Dermis microvascular lymphatic vessel endothelial cell (primary cell): ENCODE measurements at regions not wholly inside any gene's neighbourhood (a gene's known extent, or its start where the extent isn't known, plus 50 kb on each side); places are given as distances from the start of the nearest gene placed in this dataset.

Experiments used
- DNase-seq, 2 donors: peaks; one replicate each; pipeline versions ENCODE4 v3.0.0 to v3.0.0-alpha.2; 2010; ENCODE audit warnings: low read depth in 2 of 2

DNA sequence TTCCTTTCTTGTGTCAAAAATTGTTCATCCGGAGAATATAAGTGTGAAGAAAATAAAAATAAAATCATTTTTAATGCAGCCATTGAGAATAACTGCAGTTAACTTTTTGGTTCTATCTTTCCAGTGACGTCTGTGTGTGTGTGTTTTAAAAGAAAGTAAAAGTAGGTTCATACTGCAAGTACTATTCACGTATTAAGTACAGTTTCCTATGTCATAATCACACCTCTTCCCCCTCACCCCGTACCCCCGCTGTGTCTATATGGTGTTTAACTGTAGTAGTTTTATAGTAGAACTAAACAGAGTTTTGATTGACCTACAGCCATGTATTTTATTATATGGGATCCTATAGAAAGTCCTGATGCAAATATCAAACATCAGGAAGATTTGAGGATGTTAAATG lies 78.5 kb upstream of the CLCN4 start:
- no peak for DNase-seq

DNA sequence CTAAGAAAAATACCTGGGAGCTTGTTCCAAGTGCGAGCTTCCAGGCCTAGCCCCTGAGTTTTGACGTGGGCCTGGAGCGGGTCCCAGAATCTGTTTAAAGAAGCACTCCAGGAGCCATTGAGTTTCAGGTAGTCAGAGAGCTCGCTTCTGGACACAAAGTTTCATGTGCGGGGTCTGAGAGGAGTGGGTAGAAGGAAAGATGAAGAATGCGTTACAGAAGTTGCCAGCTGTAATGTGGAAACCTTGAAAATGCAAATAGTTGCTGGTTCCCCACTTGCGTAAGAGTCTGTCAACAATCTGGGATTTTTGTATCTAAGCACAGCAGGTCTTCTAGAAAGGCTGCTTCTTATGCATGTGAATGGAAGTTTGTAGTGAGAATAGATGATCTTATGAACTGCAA lies 77.5 kb upstream of the CLCN4 start:
- no peak for DNase-seq

- peak in 1 of 2 donors; percentile 6 for DNase-seq
Measured at GRCh38 chrX:10083809-10084208, 73.0 kb upstream of the CLCN4 start.

GRCh38 chrX:10085223-10085622 lies 71.6 kb upstream of the CLCN4 start:
- DNase-seq = peak; percentile 43 to 68

DNA sequence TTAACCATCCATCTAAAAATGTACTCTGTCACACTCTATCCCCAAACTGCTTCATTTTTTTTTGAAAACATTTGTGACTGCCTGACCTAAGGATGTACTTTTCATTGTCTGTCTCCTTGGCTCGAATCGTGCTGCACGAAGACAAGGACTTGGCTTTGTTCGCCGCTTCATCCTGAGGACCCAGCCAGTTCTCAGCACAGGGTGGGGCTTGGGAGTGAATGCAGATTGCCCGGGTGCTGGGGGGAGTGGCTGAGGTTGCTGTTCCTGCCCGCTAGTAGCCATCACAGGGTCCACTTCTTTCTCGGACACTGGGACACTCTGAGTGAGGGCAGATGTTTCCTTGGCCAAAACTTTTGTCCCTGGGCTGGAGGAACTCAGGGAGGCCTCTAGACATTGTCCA lies 70.1 kb upstream of the CLCN4 start:
- no peak for DNase-seq

- no peak for DNase-seq
Measured at GRCh38 chrX:10087391-10087790, 69.4 kb upstream of the CLCN4 start.

DNA sequence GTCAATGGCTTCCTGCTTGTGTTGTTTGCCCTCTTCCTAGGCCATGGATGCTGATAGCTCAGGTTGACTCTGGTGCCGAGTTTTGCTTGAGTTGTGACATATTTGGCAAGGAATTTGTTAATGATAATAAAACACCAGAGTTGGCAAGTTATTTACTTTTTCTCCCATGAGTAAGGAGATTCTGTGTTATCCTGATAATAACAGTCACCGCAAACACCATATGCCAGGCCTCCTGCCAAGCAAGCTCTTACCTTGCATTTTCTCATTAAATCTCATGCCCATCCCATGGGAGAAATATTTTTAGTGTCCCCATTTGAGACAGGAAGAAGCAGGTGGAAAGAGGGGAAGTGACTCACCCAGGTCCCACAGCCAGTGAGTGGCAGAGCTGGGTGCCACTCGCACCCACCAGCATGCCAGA lies 67.4 kb upstream of the CLCN4 start:
- peak in 1 of 2 donors; percentile 32 for DNase-seq

DNA sequence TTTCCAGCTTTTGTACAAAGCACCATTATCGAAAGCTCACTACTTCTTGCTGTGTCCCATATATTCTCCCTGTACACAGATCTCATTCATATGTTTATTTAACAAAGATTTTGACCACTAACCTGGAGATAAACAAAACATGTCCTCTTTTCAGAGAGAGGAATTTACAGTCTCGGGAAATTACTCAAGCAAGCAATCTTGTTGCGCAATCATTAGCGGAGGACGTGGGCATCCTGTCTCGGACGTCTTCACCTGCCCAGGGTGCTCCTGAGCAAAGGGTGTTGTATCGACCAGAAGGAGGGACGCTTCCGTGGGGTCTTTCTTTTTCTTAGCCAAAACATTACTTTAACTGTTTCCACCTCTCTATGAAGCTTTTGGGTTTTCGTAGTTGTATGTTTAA lies 66.5 kb upstream of the CLCN4 start:
- DNase-seq = no peak

DNA sequence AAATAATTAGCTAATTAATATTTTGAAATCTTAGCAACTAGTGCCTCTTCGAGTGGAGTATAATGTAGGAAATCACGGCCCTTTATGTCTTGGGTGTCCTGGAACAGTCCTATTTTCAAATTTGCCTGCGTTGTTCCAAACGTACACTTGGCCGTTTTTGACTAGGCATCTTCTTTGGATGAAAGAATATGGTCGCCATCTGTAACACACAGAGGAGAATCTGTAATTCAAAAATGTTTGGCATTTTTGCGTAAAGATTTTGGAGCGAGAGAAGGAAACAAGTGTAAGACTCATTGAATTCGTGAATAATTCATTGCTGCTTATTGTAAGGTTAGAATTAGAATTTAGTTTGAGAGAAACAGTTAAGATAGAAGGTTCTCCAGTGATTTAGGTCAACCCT lies 61.5 kb upstream of the CLCN4 start:
- no peak for DNase-seq

GRCh38 chrX:10095698-10096432 lies 60.9 kb upstream of the CLCN4 start:
- no peak for DNase-seq

GRCh38 chrX:10098270-10098713 lies 58.5 kb upstream of the CLCN4 start:
- DNase-seq = no peak

DNA sequence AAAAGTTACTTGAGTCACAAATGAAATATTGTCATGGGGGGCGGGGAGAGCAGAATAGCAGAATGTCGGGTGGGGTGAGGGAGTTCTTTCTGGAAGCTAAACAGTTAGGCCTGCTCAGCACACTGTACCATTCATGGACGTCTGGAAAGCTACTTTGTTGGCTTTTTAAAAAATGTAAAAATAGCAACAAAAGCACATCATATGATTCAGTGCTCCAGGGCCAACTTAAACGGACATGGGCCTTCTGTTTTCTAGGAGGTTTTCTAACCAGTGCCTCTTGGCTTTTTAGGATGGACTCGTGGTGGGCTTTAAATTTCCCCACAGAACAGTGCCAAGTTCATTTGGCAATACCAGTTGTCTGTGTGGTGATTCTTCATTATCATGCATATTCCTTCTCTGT lies 57.4 kb upstream of the CLCN4 start:
- no peak for DNase-seq

DNA sequence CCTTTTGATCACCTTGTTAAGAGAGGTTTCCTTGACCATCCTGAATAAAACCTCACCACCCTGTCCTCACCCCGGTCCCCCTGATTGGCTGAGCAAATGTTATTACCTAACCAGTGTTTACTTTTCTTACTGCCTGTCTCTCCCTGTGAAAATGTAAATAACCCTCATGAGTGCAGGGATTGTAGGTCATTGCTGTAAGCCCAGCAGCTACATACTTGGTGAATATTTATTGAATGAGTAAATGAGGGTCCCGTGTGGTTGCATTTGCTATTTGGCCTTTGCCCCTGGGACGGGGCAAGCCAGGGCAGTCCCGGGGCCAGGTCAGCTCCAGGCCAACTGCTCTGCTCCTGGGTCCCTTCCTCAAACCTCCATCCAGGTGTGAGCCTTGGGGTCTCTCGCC lies 55.5 kb upstream of the CLCN4 start:
- no peak for DNase-seq

DNA sequence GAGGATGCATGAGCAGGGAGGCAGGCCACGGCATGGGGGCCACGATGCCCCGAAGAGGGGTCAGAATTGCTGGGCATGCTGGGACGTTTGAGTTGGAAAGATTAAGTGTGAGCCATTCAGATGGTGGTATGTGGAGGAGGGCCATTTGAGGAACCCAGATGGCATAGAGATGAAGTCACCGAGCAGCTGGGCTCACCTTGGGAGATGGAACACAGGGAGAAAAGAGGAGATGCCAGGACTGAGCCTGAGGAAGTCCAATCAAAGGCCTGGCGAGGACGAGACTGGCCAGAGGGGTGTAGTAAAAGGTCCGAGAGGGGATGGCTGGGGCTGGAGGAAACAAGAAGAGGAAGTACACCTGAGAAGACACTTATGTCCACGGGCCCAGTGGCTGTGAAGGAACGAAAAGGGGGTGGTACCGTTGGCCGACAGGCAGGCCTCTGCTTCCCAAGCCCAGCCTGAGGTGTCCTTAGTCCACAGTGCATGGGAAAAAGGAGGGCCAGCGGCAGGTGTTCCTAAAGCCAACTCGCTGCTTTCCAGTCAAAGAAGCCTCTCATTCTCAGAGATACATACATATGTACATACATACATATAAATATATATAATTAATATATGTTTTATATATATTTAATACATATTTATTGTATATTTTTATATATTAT lies 54.6 kb upstream of the CLCN4 start:
- no peak for DNase-seq

DNA sequence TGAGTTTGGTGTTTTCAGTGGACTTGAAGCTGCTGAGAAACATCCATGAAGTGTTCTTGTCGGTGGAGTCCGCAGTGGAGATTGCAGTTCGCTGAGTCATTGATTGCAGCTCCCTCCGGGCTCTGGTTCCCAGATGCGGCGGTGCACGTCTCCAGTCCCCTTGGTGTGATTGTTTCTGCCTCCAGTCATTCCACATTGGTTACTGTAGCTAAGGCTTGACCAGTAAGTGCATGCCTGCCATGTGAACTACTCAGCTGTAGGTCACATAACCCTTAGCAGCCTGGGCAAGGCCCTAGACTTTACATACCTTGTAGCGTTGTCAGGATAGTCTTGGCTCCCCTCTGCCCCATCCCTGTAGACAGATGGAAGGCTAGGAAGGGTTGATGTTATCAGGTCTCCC lies 53.8 kb upstream of the CLCN4 start:
- DNase-seq = no peak

DNA sequence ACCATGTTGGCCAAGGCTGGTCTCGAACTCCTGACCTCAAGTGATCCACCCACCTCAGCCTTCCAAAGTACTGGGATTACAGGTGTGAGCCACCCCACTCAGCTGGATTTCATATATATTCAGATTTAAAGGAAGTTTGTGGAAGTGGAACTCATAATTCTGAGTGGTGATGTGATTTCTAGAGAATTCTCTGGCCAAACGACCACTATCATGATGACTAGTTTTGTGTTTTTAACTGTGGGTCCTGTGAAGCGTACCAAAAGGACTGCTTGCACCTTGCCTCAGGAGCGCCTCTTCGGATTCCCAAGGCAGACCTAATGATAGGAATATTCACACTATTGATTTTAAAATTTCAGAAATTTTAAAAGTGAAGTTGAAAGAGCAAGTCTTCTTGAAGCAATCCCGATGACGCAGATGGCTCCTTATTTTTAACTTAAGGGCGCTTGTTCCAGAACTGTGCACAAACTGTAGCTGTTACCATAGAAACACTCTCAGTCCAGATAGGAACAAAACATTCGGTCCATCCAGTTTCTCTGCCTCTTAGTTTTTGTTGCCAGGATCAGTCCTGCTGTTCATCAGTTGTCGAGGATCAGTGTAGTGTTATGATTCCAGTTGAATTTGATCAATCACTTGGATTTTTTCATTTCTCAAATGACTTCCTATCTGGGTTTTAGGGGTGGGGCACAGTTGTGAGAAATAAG lies 51.7 kb upstream of the CLCN4 start:
- no peak for DNase-seq

- DNase-seq = no peak
Measured at GRCh38 chrX:10106806-10107205, 50.0 kb upstream of the CLCN4 start.
